PC-9 (cell line): ENCODE measurements at regions not wholly inside any gene's neighbourhood (a gene's known extent, or its start where the extent isn't known, plus 50 kb on each side); places are given as distances from the start of the nearest gene placed in this dataset.

Source experiments
- BruUV-seq: library from RNA; stranded (reverse); fragments of 400-500 nt; replicated peaks from 2 replicates; lab custom pipeline; 2021; lab: Mats Ljungman, UMichigan
- CTCF ChIA-PET: fragments of 300-600 bp; sonication (Branson Sonifier 250); formaldehyde crosslinking; loops from one replicate; lab custom pipeline; 2022; ENCODE audit warnings: antibody characterized with exemption; lab: Charles Lee
- POLR2A ChIA-PET: fragments of 300-600 bp; sonication (Branson Sonifier 250); formaldehyde crosslinking; loops from one replicate; lab custom pipeline; 2022; ENCODE audit warnings: antibody characterized with exemption; ENCODE audit not compliant: unreplicated experiment; lab: Charles Lee
- DNase-seq, 2 experiments: peaks; one replicate each; pipeline versions ENCODE4 v3.0.0 to v3.0.0-alpha.2; 2015 to 2022; ENCODE audit warnings: mixed read lengths in 1 of 2
- H2AFZ ChIP-seq: fragments of 200-600 bp; sonication (generic); 2 replicates; pipeline ENCODE4 v1.8.1; 2017; ENCODE audit warnings: antibody characterized with exemption
- H3F3A ChIP-seq: fragments of 200-600 bp; sonication (generic); 2 replicates; pipeline ENCODE4 v1.8.1; 2017; ENCODE audit warnings: antibody characterized with exemption, mild to moderate bottlenecking, low read depth; ENCODE audit not compliant: insufficient read depth
- H3K27ac ChIP-seq: fragments of 200-600 bp; sonication (generic); 2 replicates; pipeline ENCODE4 v1.6.1; 2016; ENCODE audit warnings: mixed run types
- H3K27me3 ChIP-seq: fragments of 200-600 bp; sonication (generic); 2 replicates; pipeline ENCODE4 v1.6.1; 2016; ENCODE audit warnings: low read depth, mixed run types; ENCODE audit not compliant: insufficient read depth
- H3K36me3 ChIP-seq: fragments of 200-600 bp; sonication (generic); 2 replicates; pipeline ENCODE4 v1.6.1; 2016; ENCODE audit warnings: low read depth, mixed run types
- H3K4me1 ChIP-seq: fragments of 200-600 bp; sonication (generic); replicated peaks from 2 replicates; pipeline ENCODE4 v1.6.1; 2016; ENCODE audit warnings: mixed run types; ENCODE audit not compliant: insufficient read depth
- H3K4me2 ChIP-seq: fragments of 200-600 bp; sonication (generic); 2 replicates; pipeline ENCODE4 v1.6.1; 2017; ENCODE audit warnings: mixed run types
- H3K4me3 ChIP-seq: fragments of 200-600 bp; sonication (generic); 2 replicates; pipeline ENCODE4 v1.6.1; 2016; ENCODE audit warnings: mixed run types
- H3K79me2 ChIP-seq: fragments of 200-600 bp; sonication (generic); 2 replicates; pipeline ENCODE4 v1.6.1; 2017; ENCODE audit warnings: low read depth, mixed run types
- H3K9me2 ChIP-seq: fragments of 200-600 bp; sonication (generic); 2 replicates; pipeline ENCODE4 v1.8.1; 2017; ENCODE audit warnings: mild to moderate bottlenecking; ENCODE audit not compliant: insufficient read depth
- H3K9me3 ChIP-seq: fragments of 200-600 bp; sonication (generic); 2 replicates; pipeline ENCODE4 v1.8.1; 2016; ENCODE audit warnings: low read depth; ENCODE audit not compliant: insufficient read depth
- H4K20me1 ChIP-seq: fragments of 200-600 bp; sonication (generic); 2 replicates; pipeline ENCODE4 v1.8.1; 2017; ENCODE audit not compliant: insufficient read depth
- CTCF ChIP-seq: fragments of 200-600 bp; sonication (generic); conservative IDR thresholded peaks from 2 replicates; pipeline ENCODE4 v1.6.1; 2017; ENCODE audit warnings: mixed run types, antibody characterized with exemption, mild to moderate bottlenecking, moderate library complexity
- EZH2 ChIP-seq: fragments of 200-600 bp; sonication (generic); IDR thresholded peaks from 2 replicates; pipeline ENCODE4 v1.8.0; 2017; ENCODE audit warnings: antibody characterized with exemption, low read depth
- intact Hi-C: fragments of 100-400 bp; cut with micrococcal nuclease; formaldehyde crosslinking; loops from one replicate; pipeline ENCODE4 v1.10.0; 2022; ENCODE audit not compliant: unreplicated experiment

- H3K36me3 ChIP-seq = no peaks in the 10 kb centered on the region
- intact Hi-C loops = no loop called here
- no peaks in the 10 kb centered on the region for H3K27me3 ChIP-seq
- no peaks in the 10 kb centered on the region for H3K79me2 ChIP-seq
- ChIA-PET POLR2A (no interaction called here), CTCF (no interaction called here)
- H3K27ac ChIP-seq = no peak overlapping the region
- H3K4me1 ChIP-seq = no peaks in the 10 kb centered on the region
- H3K9me2 ChIP-seq = no peaks in the 10 kb centered on the region
- TF ChIP-seq CTCF = no peak
- TF ChIP-seq EZH2 = no peak
- no TSS peak for BruUV-seq
- H2AFZ ChIP-seq = no peak overlapping the region
- H3K9me3 ChIP-seq = no peaks in the 10 kb centered on the region
- no peaks in the 10 kb centered on the region for H4K20me1 ChIP-seq
- no peak overlapping the region for H3K4me2 ChIP-seq
- H3K4me3 ChIP-seq = no peak overlapping the region
- H3F3A ChIP-seq = no peaks in the 10 kb centered on the region
- peak in 1 of 2 experiments; percentile 6 for DNase-seq
Observed at GRCh38 chr4:138645289-138645688, 370.3 kb upstream of the NOCT start.

- BruUV-seq = no TSS peak
- H3K4me3 ChIP-seq = no peak overlapping the region
- no peak for DNase-seq
- no peaks in the 10 kb centered on the region for H3F3A ChIP-seq
- no peaks in the 10 kb centered on the region for H3K27me3 ChIP-seq
- ChIA-PET POLR2A (no interaction called here), CTCF (no interaction called here)
- no peaks in the 10 kb centered on the region for H3K9me2 ChIP-seq
- H4K20me1 ChIP-seq = no peaks in the 10 kb centered on the region
- no peak overlapping the region for H2AFZ ChIP-seq
- no peaks in the 10 kb centered on the region for H3K4me1 ChIP-seq
- no peak for TF ChIP-seq CTCF
- no peak for TF ChIP-seq EZH2
- H3K27ac ChIP-seq = no peak overlapping the region
- no peak overlapping the region for H3K4me2 ChIP-seq
- no peaks in the 10 kb centered on the region for H3K79me2 ChIP-seq
- no peaks in the 10 kb centered on the region for H3K36me3 ChIP-seq
- no peaks in the 10 kb centered on the region for H3K9me3 ChIP-seq
- intact Hi-C loops = no loop called here
Observed at GRCh38 chr4:138644322-138644721, 371.3 kb upstream of the NOCT start.

- Histone ChIP-seq H3K27ac (no peak overlapping the region), H3K4me2 (no peak overlapping the region), H3K9me3 (no peaks in the 10 kb centered on the region), H3K4me3 (no peak overlapping the region), H3K9me2 (no peaks in the 10 kb centered on the region), H4K20me1 (no peaks in the 10 kb centered on the region), H3F3A (no peaks in the 10 kb centered on the region), H3K4me1 (no peaks in the 10 kb centered on the region), H3K27me3 (no peaks in the 10 kb centered on the region), H2AFZ (no peak overlapping the region), H3K79me2 (no peaks in the 10 kb centered on the region), H3K36me3 (no peaks in the 10 kb centered on the region)
- BruUV-seq = no TSS peak
- ChIA-PET CTCF (no interaction called here), POLR2A (no interaction called here)
- no peak for DNase-seq
- TF ChIP-seq CTCF (no peak), EZH2 (no peak)
- intact Hi-C loops = no loop called here
Observed at GRCh38 chr4:138643827-138644226, 371.8 kb upstream of the NOCT start.
